GM23338 (cell line): ENCODE measurements at regions not wholly inside any gene's neighbourhood (a gene's known extent, or its start where the extent isn't known, plus 50 kb on each side); places are given as distances from the start of the nearest gene placed in this dataset.

ENCODE experiments used
- CTCF ChIP-seq, 2 experiments: fragments of 200-600 bp in 1 of 2; sonication (generic) in 1 of 2; conservative IDR thresholded peaks; 2 replicates each; pipeline versions ENCODE4 v1.5.1 to v1.6.1; 2016 to 2017; ENCODE audit warnings: antibody characterized with exemption in 2 of 2, low read depth in 2 of 2, mild to moderate bottlenecking in 2 of 2, moderate library complexity in 1 of 2
- EZH2phosphoT487 ChIP-seq: fragments of 200-600 bp; sonication (generic); IDR thresholded peaks from one replicate; pipeline ENCODE4 v1.8.1; 2018; ENCODE audit warnings: antibody characterized with exemption; ENCODE audit not compliant: unreplicated experiment
- POLR2AphosphoS5 ChIP-seq: IDR thresholded peaks from 2 replicates; pipeline ENCODE4 v1.6.1; 2016; ENCODE audit warnings: antibody characterized with exemption, low read depth
- REST ChIP-seq: IDR thresholded peaks from one replicate; pipeline ENCODE4 v1.6.1; 2018; ENCODE audit warnings: antibody characterized with exemption; ENCODE audit not compliant: unreplicated experiment

GRCh38 chr2:143833015-143833660 lies 686.8 kb downstream of the ZEB2 start:
- TF ChIP-seq CTCF (conservative IDR thresholded peaks at IDR 0.05; ENCODE audit: low read depth in 2 of 2) (no peak), REST (no peak), POLR2AphosphoS5 (no peak), EZH2phosphoT487 (no peak)
